ENCODE measurements at regions not wholly inside any gene's neighbourhood (a gene's known extent, or its start where the extent isn't known, plus 50 kb on each side); places are given as distances from the start of the nearest gene placed in this dataset.

GRCh38 chr1:83773059-83773458, 225.9 kb downstream of the TTLL7 start:
- in situ Hi-C loops (cut with HindIII; ENCODE audit: low sequenced_read_pairs): no loop called here

- in situ Hi-C loops (cut with HindIII; ENCODE audit: low sequenced_read_pairs): no loop called here
These were observed 228.6 kb downstream of the TTLL7 start for GRCh38 chr1:83770319-83770661.

GRCh38 chr1:83769594-83770318, 229.2 kb downstream of the TTLL7 start:
- in situ Hi-C loops (cut with HindIII; ENCODE audit: low sequenced_read_pairs): no loop called here

GRCh38 chr1:83769072-83769471, 229.9 kb downstream of the TTLL7 start:
- in situ Hi-C loops (cut with HindIII; ENCODE audit: low sequenced_read_pairs): no loop called here

- in situ Hi-C loops (cut with HindIII; ENCODE audit: low sequenced_read_pairs): no loop called here
These were observed 232.7 kb downstream of the TTLL7 start for GRCh38 chr1:83766241-83766691.

- in situ Hi-C loops (cut with HindIII; ENCODE audit: low sequenced_read_pairs): no loop called here
These were observed 233.8 kb downstream of the TTLL7 start for GRCh38 chr1:83765125-83765524.

- in situ Hi-C loops (cut with HindIII; ENCODE audit: low sequenced_read_pairs): no loop called here
These were observed 234.7 kb downstream of the TTLL7 start for GRCh38 chr1:83764209-83764608.

GRCh38 chr1:83763361-83764095, 235.4 kb downstream of the TTLL7 start:
- in situ Hi-C loops (cut with HindIII; ENCODE audit: low sequenced_read_pairs): no loop called here

- in situ Hi-C loops (cut with HindIII; ENCODE audit: low sequenced_read_pairs): no loop called here
These were observed 236.5 kb downstream of the TTLL7 start for GRCh38 chr1:83762416-83762815.

GRCh38 chr1:83762039-83762365, 236.9 kb downstream of the TTLL7 start:
- in situ Hi-C loops (cut with HindIII; ENCODE audit: low sequenced_read_pairs): no loop called here

- in situ Hi-C loops (cut with HindIII; ENCODE audit: low sequenced_read_pairs): no loop called here
These were observed 237.5 kb downstream of the TTLL7 start for GRCh38 chr1:83761167-83762038.

GRCh38 chr1:83760226-83761021, 238.5 kb downstream of the TTLL7 start:
- in situ Hi-C loops (cut with HindIII; ENCODE audit: low sequenced_read_pairs): no loop called here

- in situ Hi-C loops (cut with HindIII; ENCODE audit: low sequenced_read_pairs): no loop called here
These were observed 241.8 kb downstream of the TTLL7 start for GRCh38 chr1:83756984-83757717.

GRCh38 chr1:83751602-83752001, 247.3 kb downstream of the TTLL7 start:
- in situ Hi-C loops (cut with HindIII; ENCODE audit: low sequenced_read_pairs): no loop called here

GRCh38 chr1:83750201-83750600, 248.7 kb downstream of the TTLL7 start:
- in situ Hi-C loops (cut with HindIII; ENCODE audit: low sequenced_read_pairs): no loop called here

- in situ Hi-C loops (cut with HindIII; ENCODE audit: low sequenced_read_pairs): no loop called here
These were observed 251.0 kb downstream of the TTLL7 start for GRCh38 chr1:83747853-83748482.

GRCh38 chr1:83746234-83746633, 252.7 kb downstream of the TTLL7 start:
- in situ Hi-C loops (cut with HindIII; ENCODE audit: low sequenced_read_pairs): no loop called here

- in situ Hi-C loops (cut with HindIII; ENCODE audit: low sequenced_read_pairs): no loop called here
These were observed 256.5 kb downstream of the TTLL7 start for GRCh38 chr1:83742446-83742845.

- in situ Hi-C loops (cut with HindIII; ENCODE audit: low sequenced_read_pairs): no loop called here
These were observed 257.2 kb downstream of the TTLL7 start for GRCh38 chr1:83741770-83742169.

- in situ Hi-C loops (cut with HindIII; ENCODE audit: low sequenced_read_pairs): no loop called here
These were observed 257.6 kb downstream of the TTLL7 start for GRCh38 chr1:83741348-83741747.
